DMS53 treated with DMSO at 0.1 percent for 48 hours (cell line): ENCODE measurements at regions not wholly inside any gene's neighbourhood (a gene's known extent, or its start where the extent isn't known, plus 50 kb on each side); places are given as distances from the start of the nearest gene placed in this dataset.

ENCODE experiments used
- DNase-seq: peaks from one replicate; lab custom pipeline; 2025; ENCODE audit not compliant: unreplicated experiment; lab: John Stamatoyannopoulos, UW

DNA sequence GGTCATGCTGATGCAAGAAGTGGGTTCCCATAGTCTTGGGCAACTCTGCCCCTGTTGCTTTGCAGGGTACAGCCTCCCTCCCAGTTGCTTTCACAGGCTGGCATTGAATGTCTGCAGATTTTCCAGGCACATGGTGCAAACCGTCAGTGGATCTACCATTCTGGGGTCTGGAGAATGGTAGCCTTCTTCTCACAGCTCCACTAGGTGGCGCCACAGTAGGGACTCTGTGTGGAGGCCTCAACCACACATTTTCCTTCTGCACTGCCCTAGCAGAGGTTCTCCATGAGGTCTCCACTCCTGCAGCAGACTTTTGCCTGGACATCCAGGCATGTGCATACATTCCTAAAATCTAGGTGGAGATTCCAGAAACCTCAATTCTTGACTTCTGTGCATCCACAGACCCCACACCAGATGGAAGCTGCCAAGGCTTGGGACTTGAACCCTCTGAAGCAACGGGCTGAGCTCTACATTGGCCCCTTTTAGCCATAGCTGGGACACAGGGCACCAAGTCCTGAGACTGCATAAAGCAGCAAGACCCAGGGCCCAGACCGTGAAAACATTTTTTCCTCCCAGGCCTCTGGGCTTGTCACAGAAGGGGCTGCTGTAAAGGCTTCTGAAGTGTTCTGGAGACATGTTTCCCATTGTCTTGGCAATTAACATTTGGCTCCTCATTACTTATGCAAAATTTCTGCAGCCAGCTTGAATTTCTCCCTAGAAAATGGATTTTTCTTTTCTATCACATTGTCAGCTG lies 466.2 kb upstream of the PBX1 start:
- DNase-seq = no peak

DNA sequence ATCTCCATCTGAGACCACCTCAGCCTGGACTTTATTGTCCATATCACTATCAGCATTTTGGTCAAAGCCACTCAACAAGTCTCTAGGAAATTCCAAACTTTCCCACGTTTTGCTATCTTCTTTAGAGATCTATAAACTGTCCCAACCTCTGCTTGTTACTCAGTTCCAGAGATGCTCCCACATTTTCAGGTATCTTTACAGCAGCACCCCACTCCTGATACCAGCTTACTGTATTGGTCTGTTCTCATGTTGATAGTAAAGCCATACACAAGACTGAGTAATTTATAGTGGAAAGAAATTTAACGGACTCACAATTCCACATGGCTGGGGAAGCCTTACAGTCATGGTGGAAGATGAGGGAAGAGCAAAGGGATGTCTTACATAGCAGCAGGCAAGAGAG lies 465.4 kb upstream of the PBX1 start:
- DNase-seq = no peak

DNA sequence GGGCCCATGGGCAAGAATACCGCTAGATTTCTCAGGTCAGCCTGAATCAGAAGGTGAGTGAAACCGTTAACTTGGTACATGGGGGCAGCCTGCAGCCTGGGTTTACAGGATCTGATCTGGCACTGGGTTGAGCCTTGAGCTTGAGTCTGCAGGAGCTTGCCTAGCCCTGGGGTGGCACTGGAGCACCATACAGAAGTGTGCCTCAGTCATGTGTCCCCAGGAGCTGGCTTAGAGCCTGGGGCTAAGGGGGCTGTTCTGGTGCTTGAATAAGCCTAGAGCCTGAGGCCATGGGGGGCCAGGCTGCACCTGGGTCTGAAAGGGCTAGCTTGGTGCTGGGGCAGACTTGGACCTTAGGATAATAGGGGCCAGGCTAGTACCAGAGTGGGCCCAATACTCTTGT lies 457.2 kb upstream of the PBX1 start:
- DNase-seq = no peak

DNA sequence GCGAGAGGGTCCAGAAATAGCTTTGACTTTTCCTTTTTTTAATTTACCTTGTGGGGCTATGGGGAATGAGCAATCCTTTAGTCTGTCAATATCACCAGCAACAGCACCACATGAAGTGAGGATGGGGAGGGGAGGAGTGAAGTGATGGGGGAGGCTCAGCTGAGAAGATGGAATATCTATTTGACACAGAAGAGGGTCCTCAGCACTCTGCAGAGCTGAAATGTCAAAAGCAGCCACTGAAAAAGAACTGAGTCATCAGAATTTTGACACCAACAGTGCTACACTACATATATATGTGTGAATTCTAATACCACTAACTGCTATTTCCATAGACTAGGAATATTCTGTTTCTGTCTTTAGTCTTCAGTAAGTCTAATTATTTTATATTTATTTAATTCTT lies 427.0 kb upstream of the PBX1 start:
- DNase-seq = no peak

DNA sequence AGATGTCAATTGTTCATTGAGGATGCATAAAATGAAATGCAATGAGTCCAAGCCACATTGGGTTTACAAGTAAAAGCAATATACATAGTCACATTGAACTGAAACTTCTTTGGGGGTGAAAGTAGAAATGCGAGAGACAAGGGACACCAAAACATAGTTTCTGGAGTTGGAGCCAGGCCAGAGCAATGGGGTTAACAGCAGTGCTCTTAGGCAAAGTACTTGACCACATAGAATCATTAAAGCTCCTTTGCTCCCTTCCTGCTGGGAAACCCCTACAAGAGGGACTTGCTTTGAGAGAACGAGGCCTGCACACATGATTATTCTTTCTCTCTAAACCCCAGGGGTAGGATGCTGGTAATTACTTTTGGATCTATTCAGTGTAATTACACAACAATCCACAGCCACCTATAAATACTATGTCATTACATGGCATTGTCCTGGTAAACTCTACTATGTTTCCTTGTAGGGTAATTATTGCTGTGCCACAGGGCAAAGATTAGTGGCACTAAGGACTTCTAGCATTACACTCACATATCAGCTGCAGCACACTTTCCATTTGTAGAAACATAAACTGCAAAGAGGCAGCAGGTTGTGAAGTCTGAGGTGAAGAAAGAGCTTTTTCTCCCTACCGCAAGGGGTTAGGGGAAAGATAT lies 421.6 kb upstream of the PBX1 start:
- no peak for DNase-seq

DNA sequence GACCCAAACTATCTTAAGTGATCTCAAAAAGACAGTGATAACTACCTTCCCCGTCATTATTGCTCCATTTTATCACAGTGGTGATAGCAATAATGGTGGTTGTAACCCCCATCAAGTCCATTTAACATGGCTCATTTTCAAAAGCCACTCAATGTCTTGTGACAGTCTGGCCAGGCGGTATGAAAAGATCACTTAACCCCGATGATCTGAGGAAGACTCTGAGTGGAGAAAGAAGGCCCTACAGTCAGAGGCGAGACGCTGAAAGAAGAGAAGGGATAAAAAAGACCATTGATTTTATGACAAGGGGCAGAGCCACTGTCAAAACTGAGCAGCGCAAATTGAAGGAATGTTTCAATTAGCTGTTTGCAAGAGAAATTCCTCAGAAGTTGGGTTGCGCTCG lies 417.2 kb upstream of the PBX1 start:
- no peak for DNase-seq

DNA sequence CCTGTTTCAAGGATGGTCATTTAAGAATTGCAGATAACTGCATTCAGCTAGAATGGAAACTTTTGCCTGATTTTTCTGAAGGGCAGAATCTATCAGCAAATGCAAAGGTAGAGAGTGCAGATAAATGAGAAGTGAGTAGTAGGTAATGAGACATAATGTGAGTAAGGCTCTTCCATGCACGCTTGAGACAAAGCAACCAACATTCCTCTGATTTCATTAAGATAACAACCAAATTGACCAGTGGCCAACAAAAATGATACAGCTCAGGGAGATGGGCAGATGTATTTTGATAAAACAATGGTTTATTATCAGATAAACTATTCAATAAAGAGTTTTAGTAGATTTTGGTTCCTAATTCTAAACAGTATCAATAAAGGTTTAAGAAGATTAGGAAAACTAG lies 404.4 kb upstream of the PBX1 start:
- DNase-seq = no peak

DNA sequence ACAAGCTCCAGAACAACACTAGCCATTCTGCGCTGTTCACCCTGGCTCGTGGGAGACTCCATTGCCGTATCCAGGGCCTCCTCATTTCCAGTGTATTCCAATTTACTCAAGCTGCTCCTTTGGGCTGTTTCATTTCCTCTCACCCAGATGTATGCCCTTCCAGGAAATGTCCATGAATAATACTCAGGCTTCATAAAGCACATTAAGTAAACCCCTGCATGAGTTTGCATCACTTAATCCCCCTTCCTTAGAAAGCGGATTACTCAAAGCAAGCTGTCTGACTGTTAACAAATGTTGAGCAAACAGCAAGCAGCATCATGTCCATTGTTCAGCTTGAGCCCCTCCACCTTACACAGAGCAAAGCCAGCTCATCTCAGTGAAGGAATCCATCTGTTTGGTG lies 403.6 kb upstream of the PBX1 start:
- DNase-seq = no peak

DNA sequence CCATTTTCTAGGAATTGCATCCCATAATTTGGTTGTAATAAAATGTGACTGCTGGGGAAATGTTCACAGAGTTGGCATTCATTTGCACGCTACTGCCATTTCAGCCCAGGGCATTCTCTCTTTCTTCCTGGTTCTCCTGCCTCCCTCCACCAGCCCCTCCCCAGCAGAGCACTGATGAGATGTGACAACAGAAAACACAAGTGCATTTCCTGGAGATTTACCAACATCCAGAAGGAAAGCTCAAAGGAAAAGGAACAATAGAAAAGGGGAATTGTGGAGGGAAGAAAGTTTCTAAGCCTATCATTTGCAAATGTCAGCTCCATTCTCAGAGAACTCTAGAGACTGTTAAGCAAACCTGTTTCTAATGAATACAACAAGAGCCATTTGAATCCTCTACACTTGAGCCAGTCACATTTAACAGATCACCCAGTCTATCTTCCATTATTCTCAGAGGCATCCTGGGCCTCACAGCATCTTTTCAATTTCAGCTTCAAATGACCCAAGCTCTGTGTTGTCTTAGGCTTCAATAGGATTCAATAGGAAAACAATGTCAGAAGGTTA lies 395.6 kb upstream of the PBX1 start:
- DNase-seq = no peak

DNA sequence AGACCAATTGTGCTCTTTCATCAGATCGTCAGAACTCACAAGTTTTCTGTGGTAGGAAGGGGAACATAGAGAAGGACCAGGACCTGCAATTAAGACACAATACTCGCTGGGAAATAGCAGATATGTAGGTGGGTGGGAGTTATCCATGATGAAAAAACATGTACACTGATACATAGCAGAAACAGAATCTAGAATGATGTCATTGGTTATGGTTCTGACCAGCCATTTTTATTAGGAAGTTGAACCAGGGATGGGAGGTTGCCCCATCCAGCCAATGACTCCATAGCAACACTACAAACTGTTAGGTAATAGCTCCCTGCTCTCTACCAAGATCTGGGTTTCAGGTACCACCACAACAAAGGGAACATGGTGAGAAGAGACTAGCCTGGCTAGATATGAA lies 393.5 kb upstream of the PBX1 start:
- no peak for DNase-seq

DNA sequence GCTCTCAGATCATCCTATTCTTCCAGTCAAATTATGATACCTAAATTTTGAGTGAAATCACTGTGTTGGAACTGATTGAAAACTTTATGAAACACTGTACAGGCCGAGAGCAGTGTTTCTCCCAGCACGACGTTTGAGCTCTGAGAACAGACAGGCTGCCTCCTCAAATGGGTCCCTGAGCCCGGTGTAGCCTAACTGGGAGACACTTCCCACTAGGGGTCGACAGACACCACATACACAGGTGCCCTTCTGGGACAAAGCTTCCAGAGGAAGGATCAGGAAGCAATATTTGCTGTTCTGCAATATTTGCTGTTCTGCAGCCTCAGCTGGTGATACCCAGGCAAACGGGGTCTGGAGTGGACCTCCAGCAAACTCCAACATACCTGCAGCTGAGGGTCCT lies 392.5 kb upstream of the PBX1 start:
- DNase-seq = peak; percentile 23

DNA sequence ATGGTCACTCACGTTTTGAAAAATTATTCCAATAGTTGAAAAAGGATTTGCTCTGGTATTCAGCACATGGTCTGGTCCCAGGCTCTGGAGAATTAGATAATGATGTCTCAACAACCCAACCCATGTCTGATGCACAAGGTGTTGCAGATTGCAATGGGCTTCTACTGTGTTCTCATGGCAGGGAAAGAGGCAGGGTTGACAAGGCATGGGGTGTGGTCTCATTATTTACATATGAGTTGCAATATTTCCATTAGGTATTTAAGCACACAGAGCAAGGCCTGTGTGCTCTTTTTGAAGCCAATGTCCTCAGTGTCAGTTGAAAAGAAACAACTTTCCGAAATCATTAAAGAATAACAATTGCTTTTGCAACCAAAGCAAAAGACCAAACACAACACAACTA lies 381.9 kb upstream of the PBX1 start:
- no peak for DNase-seq

DNA sequence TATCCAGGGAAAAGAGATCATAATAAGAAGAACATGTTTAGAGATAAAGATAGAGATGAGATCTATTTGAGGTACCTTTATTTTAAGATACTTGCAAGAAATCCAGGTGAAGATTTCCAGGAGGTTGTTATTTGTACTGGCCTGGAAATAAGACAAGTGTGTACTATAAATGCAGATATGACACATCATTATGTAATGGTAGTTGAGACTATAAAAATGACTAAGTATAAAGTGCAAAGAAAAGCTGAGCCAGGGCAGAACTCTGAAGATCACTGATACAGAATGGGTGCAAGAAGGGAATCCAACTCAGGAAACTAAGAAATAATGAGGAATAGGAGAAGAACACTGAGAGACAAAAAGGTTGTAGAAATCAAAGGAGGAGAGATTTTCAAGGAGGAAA lies 378.2 kb upstream of the PBX1 start:
- no peak for DNase-seq

DNA sequence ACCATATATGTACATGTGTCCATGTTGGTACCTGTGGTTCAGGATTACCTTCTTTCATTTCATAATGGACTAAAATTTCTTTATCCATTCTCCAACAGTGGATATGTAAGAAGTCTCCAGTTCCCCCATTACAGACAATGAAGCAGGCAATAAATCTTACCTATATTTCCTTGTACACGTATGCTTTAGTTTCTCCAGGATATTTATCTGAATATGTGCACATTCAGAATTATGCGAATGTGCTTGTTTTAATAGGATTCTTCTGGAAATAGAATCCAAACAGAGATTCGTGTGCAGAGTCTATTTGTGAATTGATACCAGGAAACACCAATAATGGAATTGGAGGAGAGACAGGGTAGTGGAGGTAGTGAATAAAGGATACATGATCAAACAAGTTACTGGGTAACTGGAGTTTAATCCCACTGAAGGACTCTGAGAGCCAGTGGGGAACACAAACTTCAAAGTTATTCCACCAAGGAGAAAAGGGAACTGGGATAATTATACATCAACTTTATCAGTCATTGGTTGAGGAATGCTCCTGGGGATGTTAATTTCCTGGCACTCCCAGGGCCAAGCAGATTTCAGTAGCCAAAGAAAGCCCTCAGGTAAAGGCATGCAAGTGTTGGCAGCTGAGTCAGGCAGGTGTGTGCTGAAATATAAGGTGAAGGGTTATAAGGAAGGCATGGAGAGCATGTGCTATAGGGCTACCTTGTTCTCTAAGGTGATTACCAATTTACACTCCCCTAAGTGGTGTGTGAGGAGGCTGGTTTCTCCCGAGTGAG lies 374.9 kb upstream of the PBX1 start:
- DNase-seq = no peak

DNA sequence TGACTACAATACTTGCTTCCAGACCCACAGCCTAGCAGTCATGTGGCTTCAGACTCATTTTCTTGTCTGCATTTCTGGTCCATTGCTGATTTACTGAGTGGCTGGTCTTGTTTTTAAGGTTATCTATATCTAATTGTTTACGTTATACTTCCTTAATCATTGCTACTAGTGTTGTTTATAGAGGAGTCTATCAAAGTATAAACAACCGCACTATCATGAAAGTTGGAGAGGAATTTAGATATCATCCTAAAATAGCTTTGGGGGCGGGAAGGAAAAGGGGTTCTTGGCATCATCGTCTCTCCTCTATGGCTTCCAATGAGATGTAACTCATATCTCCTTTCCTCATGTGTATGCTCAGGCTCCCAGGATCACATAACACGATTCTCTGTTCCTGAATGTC lies 372.1 kb upstream of the PBX1 start:
- no peak for DNase-seq

DNA sequence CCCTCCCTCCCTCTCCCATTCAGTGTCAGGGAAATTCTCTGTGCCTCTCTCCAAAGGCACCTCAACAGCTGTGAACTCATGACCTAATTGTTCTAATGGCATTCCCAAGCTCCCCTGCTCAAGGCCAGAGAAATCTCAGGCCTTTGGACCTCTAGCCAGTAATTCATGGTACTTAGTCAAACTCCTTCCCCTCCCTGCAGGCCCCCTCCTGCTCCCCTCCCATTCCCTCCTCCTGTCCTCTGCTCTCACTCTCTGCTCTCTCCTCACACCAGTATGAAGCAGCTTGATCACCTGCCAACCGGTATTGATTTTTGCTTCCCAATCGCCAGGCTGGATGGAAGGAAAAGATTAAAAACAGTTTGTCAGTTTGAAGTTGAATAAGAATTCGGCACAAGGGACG lies 370.5 kb upstream of the PBX1 start:
- DNase-seq = no peak

DNA sequence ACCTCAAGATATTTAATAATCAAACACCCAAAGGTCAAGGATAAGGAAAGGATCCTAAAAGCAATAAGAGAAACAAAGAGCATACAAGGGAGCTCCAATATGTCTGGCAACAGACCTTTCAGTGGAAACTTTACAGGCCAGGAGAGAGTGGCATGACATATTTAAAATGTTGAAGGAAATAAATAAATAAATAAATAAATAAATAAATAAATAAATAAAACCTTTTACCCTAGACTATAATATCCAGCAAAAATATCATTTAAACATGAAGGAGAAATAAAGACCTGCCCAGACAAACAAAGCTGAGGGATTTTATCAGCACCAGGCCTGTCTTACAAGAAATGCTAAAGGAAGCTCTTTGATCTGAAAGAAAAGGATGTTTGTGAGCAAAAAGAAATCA lies 367.8 kb upstream of the PBX1 start:
- DNase-seq = no peak

DNA sequence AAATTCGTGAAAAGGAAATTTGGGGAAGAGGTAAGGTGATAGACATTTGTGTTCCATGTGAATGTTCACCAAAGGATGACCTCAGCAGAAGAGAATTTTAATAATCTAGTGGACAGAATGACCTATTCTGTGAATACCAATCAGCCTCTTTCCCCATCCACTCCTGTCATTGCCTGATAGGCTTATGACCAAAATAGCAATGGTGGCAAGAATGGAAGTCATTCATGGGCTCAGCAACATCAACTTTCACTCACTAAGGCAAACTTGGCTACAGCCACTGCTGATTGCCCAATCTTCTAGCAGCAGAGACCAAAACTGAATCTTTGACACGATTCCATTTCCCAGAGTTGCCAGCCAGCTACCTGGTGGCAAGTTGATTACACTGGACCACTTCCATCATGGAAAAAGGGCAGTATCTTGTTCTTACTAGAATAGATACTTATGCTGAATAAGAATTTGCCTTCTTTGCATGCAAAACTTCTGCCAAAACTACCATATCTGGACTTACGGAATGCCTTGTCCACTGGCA lies 348.7 kb upstream of the PBX1 start:
- no peak for DNase-seq

DNA sequence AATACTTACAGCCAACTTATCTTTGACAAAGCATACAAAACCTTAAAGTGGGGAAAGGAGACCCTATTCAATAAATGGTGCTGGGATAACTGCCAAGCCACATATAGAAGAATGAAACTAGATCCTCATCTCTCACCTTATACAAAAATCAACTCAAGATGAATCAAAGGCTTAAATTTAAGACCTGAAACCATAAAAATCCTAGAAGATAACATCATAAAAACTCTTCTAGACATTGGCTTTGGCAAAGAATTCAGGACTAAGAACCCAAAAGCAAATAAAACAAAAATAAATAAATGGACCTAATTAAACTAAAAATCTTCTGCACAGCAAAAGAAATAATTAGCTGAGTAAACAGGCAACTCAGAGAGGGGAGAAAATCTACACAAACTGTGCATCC lies 335.6 kb upstream of the PBX1 start:
- DNase-seq = no peak

DNA sequence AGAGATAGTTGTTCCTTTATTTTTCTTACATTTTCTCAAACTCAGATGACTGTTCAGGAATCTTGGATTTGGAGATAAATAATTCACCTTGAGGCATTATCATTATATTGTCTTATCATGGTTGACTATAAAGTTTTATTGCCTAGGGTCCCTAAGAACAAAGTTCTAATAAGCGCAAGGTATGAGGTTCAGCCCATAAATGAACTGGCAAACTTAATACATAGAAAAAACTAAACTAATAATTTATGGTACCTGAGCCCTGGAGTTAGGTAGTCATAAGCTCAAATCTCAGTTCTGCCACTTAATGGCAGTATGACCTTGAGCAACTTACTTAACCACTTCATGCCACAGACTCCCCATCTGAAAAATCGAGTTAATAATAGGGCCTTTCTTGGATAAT lies 334.0 kb upstream of the PBX1 start:
- DNase-seq = no peak

DNA sequence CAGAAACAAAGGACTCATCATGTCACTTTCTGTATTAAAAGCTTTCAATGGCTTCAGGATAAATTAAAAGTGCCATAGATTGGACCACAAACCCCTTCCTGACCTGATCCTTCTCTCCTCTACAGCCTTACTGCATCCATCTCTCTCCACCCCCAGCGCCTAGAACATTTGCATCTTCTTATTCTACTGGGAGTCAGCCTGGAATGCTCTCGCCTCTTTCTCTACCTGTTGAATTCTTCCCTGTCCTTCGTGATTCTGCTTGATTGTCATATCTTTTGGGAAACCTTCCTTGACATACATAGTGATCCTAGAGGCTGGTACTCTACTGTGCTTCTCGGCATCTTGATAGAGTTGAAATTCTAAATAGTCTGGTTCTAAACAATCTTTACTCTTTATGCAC lies 332.0 kb upstream of the PBX1 start:
- no peak for DNase-seq

DNA sequence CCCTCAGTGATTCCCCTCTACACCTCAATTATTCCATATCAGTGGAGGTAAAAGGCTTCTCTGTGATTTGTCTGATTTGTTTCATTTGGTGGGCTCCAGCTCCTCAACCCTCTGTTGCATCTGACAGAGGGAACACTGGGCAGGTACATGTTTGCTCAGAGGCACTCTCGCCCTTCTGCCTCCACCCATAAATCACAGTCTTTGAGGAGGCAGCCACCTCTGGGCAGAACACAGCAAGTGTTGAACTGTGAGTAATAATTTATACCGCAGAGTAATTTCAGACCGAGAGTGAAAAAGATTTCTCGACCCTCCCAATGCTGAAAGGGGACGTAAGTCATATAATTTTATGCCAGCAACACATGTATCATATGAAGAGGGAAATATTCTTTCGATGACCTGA lies 330.1 kb upstream of the PBX1 start:
- no peak for DNase-seq
